ENCODE measurements at regions not wholly inside any gene's neighbourhood (a gene's known extent, or its start where the extent isn't known, plus 50 kb on each side); places are given as distances from the start of the nearest gene placed in this dataset.

GRCh38 chr17:53168413-53168812 is 654.3 kb upstream of the KIF2B start:
- TF ChIP-seq CTCF (IDR thresholded peaks at IDR 0.05; ENCODE audit: insufficient read depth, low read depth, low read length): no peak
- TF ChIP-seq EZH2 (IDR thresholded peaks at IDR 0.05; ENCODE audit: insufficient read depth, low read length): no peak

All from astrocyte (in vitro differentiated cells and primary cell).